Pancreas (tissue), 10 donors: ENCODE measurements at regions not wholly inside any gene's neighbourhood (a gene's known extent, or its start where the extent isn't known, plus 50 kb on each side); places are given as distances from the start of the nearest gene placed in this dataset.
"Not testable (repeated sequence)": the region's sequence is repeated elsewhere in the genome, so short reads cannot be mapped to it uniquely, and the experiment has no call there.

Experiments
- ATAC-seq, 4 donors: fragments of 200-7000 bp; cut with Tn5 transposase; one replicate each; pipeline versions ENCODE4 v1.8.0 to v1.9.1; 2020; ENCODE audit warnings: mild to moderate bottlenecking in 4 of 4, moderate library complexity in 4 of 4
- DNase-seq, 6 donors: peaks; one replicate each; pipeline ENCODE4 v3.0.0-alpha.2; 2020
- FAIRE-seq: peaks from 2 replicates; lab custom pipeline; 2012; peaks lifted over from hg19 to GRCh38; lab: Jason Lieb, UNC
- H3K27ac ChIP-seq, 4 donors: fragments of 200-600 bp; sonication (generic); 1 replicate in 3 of 4; 2 replicates in 1 of 4; pipeline versions ENCODE4 v1.5.0 to v1.8.0; 2020
- H3K27me3 ChIP-seq, 4 donors: fragments of 200-600 bp; one replicate each; pipeline ENCODE4 v1.8.0; 2021
- H3K36me3 ChIP-seq, 3 donors: fragments of 200-600 bp; sonication (generic) in 1 of 3; one replicate each; pipeline versions ENCODE4 v1.5.0 to v1.8.0; 2020 to 2021
- H3K4me1 ChIP-seq, 3 donors: fragments of 200-600 bp; one replicate each; pipeline ENCODE4 v1.8.0; 2021
- H3K4me3 ChIP-seq, 4 donors: fragments of 200-600 bp; sonication (generic) in 2 of 4; one replicate each; pipeline versions ENCODE4 v1.5.0 to v1.8.0; 2020 to 2021
- H3K9me3 ChIP-seq, 4 donors: fragments of 200-600 bp; one replicate each; pipeline ENCODE4 v1.8.0; 2021
- CTCF ChIP-seq, 4 donors: fragments of 200-600 bp; sonication (generic) in 3 of 4; IDR thresholded peaks; one replicate each; pipeline versions ENCODE4 v1.5.0 to v1.8.0; 2021; ENCODE audit warnings: antibody characterized with exemption in 4 of 4
- WGBS, 2 donors: extraction: QIAGEN DNeasy Blood & Tissue Kit; methylation state at CpG; one replicate each; pipeline ENCODE4 v1.1.7; 2013; 5-methylcytosine and 5-hydroxymethylcytosine counted together
- intact Hi-C, 3 donors: fragments of 100-400 bp; cut with DNase I; formaldehyde crosslinking; loops; one replicate each; pipeline versions ENCODE4 v1.11.1 to v1.14.2; 2022
- donor health status: healthy with polysubstance abuse.
- donor health status: DM: no; HTN: no; CAD: no; lungs with moderate emphysema.
- donor health status: DM: no; HTN: no; CAD: no.
- donor health status: control.
- donor health status: control.
- donor health status: Bipolar disorder and iron deficiency.
- donor health status: DM: yes; HTN: yes; CAD: no.
- donor health status: DM: no; HTN: no; CAD: no.
- donor health status: DM: no; HTN: no; CAD: no.
- donor health status: DM: yes; HTN: yes; CAD: no.

- 48 to 56% methylated on average over 5 of the region's 5 CpGs for WGBS, 2 donors
- no peak overlapping the region for H3K27ac ChIP-seq
- no peaks in the 10 kb centered on the region for H3K36me3 ChIP-seq
- ATAC-seq, result no peak
- no peak for FAIRE-seq
- no peaks in the 10 kb centered on the region for H3K4me1 ChIP-seq
- no peak overlapping the region for H3K4me3 ChIP-seq
- DNase-seq, result peak in 1 of 6 donors; percentile 21
- no peak for TF ChIP-seq CTCF (IDR thresholded peaks at IDR 0.05)
- H3K27me3 ChIP-seq, result peaks cover 0 to 4% (median 0%) of the 10 kb centered on the region in 4 donors
- intact Hi-C loops, result no loop called here
- no peaks in the 10 kb centered on the region for H3K9me3 ChIP-seq
Observed at GRCh38 chr12:131634037-131634436, 76.9 kb upstream of the SFSWAP start.

GRCh38 chr12:131635012-131635411, 75.9 kb upstream of the SFSWAP start:
- H3K27ac ChIP-seq, ATAC-seq, DNase-seq, H3K27me3 ChIP-seq, FAIRE-seq, H3K9me3 ChIP-seq, H3K4me1 ChIP-seq, H3K36me3 ChIP-seq, intact Hi-C loops, H3K4me3 ChIP-seq: not testable (repeated sequence)
- 27 to 42% methylated on average over 2 of the region's 2 CpGs for WGBS, 2 donors

- FAIRE-seq (no peak), ATAC-seq (no peak), DNase-seq (no peak)
- Histone ChIP-seq H3K4me3 (no peak overlapping the region), H3K9me3 (no peaks in the 10 kb centered on the region), H3K27ac (no peak overlapping the region), H3K27me3 (peaks cover 0 to 4% (median 0%) of the 10 kb centered on the region in 4 donors), H3K4me1 (no peaks in the 10 kb centered on the region), H3K36me3 (no peaks in the 10 kb centered on the region)
- TF ChIP-seq CTCF (IDR thresholded peaks at IDR 0.05), result no peak
- intact Hi-C loops, result no loop called here
- WGBS, 2 donors, result 54 to 55% methylated on average over 6 of the region's 6 CpGs
Observed at GRCh38 chr12:131635491-131636122, 75.3 kb upstream of the SFSWAP start.

GRCh38 chr12:131636266-131636665, 74.6 kb upstream of the SFSWAP start:
- peaks cover 0 to 4% (median 0%) of the 10 kb centered on the region in 4 donors for H3K27me3 ChIP-seq
- no peaks in the 10 kb centered on the region for H3K4me1 ChIP-seq
- 74 to 83% methylated on average over 8 of the region's 8 CpGs for WGBS, 2 donors
- no peaks in the 10 kb centered on the region for H3K9me3 ChIP-seq
- TF ChIP-seq CTCF (IDR thresholded peaks at IDR 0.05), result no peak
- DNase-seq, result peak in 1 of 6 donors; percentile 20
- no peak overlapping the region for H3K27ac ChIP-seq
- H3K36me3 ChIP-seq, result no peaks in the 10 kb centered on the region
- H3K4me3 ChIP-seq, result no peak overlapping the region
- no peak for FAIRE-seq
- no peak for ATAC-seq
- intact Hi-C loops, result no loop called here

- Histone ChIP-seq H3K36me3 (no peaks in the 10 kb centered on the region), H3K4me3 (no peak overlapping the region), H3K4me1 (no peaks in the 10 kb centered on the region), H3K9me3 (no peaks in the 10 kb centered on the region), H3K27ac (no peak overlapping the region), H3K27me3 (peaks cover 0 to 4% (median 0%) of the 10 kb centered on the region in 4 donors)
- no peak for TF ChIP-seq CTCF (IDR thresholded peaks at IDR 0.05)
- intact Hi-C loops, result no loop called here
- peak in 1 of 6 donors; percentile 28 for DNase-seq
- no peak for FAIRE-seq
- 52 to 54% methylated on average over 18 of the region's 18 CpGs for WGBS, 2 donors
- no peak for ATAC-seq
Observed at GRCh38 chr12:131636940-131637750, 73.7 kb upstream of the SFSWAP start.
